ENCODE measurements at regions not wholly inside any gene's neighbourhood (a gene's known extent, or its start where the extent isn't known, plus 50 kb on each side); places are given as distances from the start of the nearest gene placed in this dataset.

DNA sequence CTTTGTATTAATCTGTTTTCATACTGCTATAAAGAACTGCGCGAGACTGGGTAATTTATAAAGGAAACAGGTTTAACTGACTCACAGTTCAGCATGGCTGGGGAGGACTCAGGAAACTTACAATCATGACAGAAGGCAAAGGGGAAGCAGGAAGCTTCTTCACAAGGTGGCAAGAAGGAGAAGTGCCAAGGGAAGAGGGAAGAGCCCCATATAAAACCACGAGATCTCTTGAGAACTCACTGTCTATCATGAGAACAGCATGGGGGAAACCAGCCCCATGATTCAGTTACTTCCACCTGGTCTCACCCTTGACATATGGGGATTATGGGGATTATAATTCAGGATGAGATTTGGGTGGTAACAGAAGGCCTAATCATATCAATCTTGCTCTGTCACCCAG lies 60.9 kb upstream of the CHD1 start:
- Histone ChIP-seq H3K36me3 (ENCODE audit: control insufficient read depth, low read length) (no peaks in the 10 kb centered on the region), H3K9me3 (ENCODE audit: control insufficient read depth, insufficient read depth, low read length) (no peaks in the 10 kb centered on the region), H3K4me1 (ENCODE audit: control insufficient read depth, low read length) (no peaks in the 10 kb centered on the region), H3F3A (ENCODE audit: control insufficient read depth, insufficient read depth) (no peaks in the 10 kb centered on the region), H4K20me1 (ENCODE audit: control insufficient read depth, insufficient read depth, low read depth, low read length) (no peaks in the 10 kb centered on the region), H3K9me2 (replicated peaks; ENCODE audit: control insufficient read depth, low read length) (no peaks in the 10 kb centered on the region), H3K27me3 (ENCODE audit: control insufficient read depth, low read length) (no peaks in the 10 kb centered on the region), H3K27ac (ENCODE audit: low read depth, low read length) (no peak overlapping the region), H3K4me2 (ENCODE audit: low read length) (no peak overlapping the region), H3K4me3 (ENCODE audit: low read length) (no peak overlapping the region), H3K79me2 (ENCODE audit: control insufficient read depth, low read length) (no peaks in the 10 kb centered on the region)
- TF ChIP-seq, protein P1, sequence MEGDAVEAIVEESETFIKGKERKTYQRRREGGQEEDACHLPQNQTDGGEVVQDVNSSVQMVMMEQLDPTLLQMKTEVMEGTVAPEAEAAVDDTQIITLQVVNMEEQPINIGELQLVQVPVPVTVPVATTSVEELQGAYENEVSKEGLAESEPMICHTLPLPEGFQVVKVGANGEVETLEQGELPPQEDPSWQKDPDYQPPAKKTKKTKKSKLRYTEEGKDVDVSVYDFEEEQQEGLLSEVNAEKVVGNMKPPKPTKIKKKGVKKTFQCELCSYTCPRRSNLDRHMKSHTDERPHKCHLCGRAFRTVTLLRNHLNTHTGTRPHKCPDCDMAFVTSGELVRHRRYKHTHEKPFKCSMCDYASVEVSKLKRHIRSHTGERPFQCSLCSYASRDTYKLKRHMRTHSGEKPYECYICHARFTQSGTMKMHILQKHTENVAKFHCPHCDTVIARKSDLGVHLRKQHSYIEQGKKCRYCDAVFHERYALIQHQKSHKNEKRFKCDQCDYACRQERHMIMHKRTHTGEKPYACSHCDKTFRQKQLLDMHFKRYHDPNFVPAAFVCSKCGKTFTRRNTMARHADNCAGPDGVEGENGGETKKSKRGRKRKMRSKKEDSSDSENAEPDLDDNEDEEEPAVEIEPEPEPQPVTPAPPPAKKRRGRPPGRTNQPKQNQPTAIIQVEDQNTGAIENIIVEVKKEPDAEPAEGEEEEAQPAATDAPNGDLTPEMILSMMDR (IDR thresholded peaks at IDR 0.05; ENCODE audit: low read depth, low read length, poor library complexity, severe bottlenecking) = no peak
- no peak for TF ChIP-seq EZH2phosphoT487 (IDR thresholded peaks at IDR 0.05; ENCODE audit: borderline replicate concordance, low read length)

GRCh38 chr5:98986587-98986986 lies 57.8 kb upstream of the CHD1 start:
- Histone ChIP-seq H3F3A (ENCODE audit: control insufficient read depth, insufficient read depth) (no peaks in the 10 kb centered on the region), H3K27ac (ENCODE audit: low read depth, low read length) (no peak overlapping the region), H3K36me3 (ENCODE audit: control insufficient read depth, low read length) (no peaks in the 10 kb centered on the region), H3K27me3 (ENCODE audit: control insufficient read depth, low read length) (no peaks in the 10 kb centered on the region), H3K9me3 (ENCODE audit: control insufficient read depth, insufficient read depth, low read length) (no peaks in the 10 kb centered on the region), H3K4me3 (ENCODE audit: low read length) (no peak overlapping the region), H3K4me2 (ENCODE audit: low read length) (no peak overlapping the region), H3K4me1 (ENCODE audit: control insufficient read depth, low read length) (no peaks in the 10 kb centered on the region), H4K20me1 (ENCODE audit: control insufficient read depth, insufficient read depth, low read depth, low read length) (no peaks in the 10 kb centered on the region), H3K79me2 (ENCODE audit: control insufficient read depth, low read length) (no peaks in the 10 kb centered on the region), H3K9me2 (replicated peaks; ENCODE audit: control insufficient read depth, low read length) (no peaks in the 10 kb centered on the region)
- TF ChIP-seq, protein P1 (IDR thresholded peaks at IDR 0.05; ENCODE audit: low read depth, low read length, poor library complexity, severe bottlenecking) = no peak
- no peak for TF ChIP-seq EZH2phosphoT487 (IDR thresholded peaks at IDR 0.05; ENCODE audit: borderline replicate concordance, low read length)

GRCh38 chr5:98982880-98983279 lies 54.1 kb upstream of the CHD1 start:
- Histone ChIP-seq H3K27ac (ENCODE audit: low read depth, low read length) (no peak overlapping the region), H3K27me3 (ENCODE audit: control insufficient read depth, low read length) (no peaks in the 10 kb centered on the region), H3K4me2 (ENCODE audit: low read length) (no peak overlapping the region), H3K9me3 (ENCODE audit: control insufficient read depth, insufficient read depth, low read length) (no peaks in the 10 kb centered on the region), H3K79me2 (ENCODE audit: control insufficient read depth, low read length) (no peaks in the 10 kb centered on the region), H3K4me1 (ENCODE audit: control insufficient read depth, low read length) (no peaks in the 10 kb centered on the region), H3K9me2 (replicated peaks; ENCODE audit: control insufficient read depth, low read length) (no peaks in the 10 kb centered on the region), H4K20me1 (ENCODE audit: control insufficient read depth, insufficient read depth, low read depth, low read length) (no peaks in the 10 kb centered on the region), H3K36me3 (ENCODE audit: control insufficient read depth, low read length) (no peaks in the 10 kb centered on the region), H3F3A (ENCODE audit: control insufficient read depth, insufficient read depth) (no peaks in the 10 kb centered on the region), H3K4me3 (ENCODE audit: low read length) (no peak overlapping the region)
- no peak for TF ChIP-seq EZH2phosphoT487 (IDR thresholded peaks at IDR 0.05; ENCODE audit: borderline replicate concordance, low read length)
- TF ChIP-seq, protein P1 (IDR thresholded peaks at IDR 0.05; ENCODE audit: low read depth, low read length, poor library complexity, severe bottlenecking) = no peak
